Activated CD4-positive, alpha-beta T cell treated with anti-CD3 and anti-CD28 coated beads, Interleukin-2, amount 50 U/mL, for 48 hours (primary cell): ENCODE measurements at regions not wholly inside any gene's neighbourhood (a gene's known extent, or its start where the extent isn't known, plus 50 kb on each side); places are given as distances from the start of the nearest gene placed in this dataset.
A peak's percentile ranks its signal among the peaks of the same experiment; 100 is the strongest.
"Not testable (repeated sequence)": the region's sequence is repeated elsewhere in the genome, so short reads cannot be mapped to it uniquely, and the experiment has no call there.

ENCODE experiments used
- DNase-seq, 2 experiments: peaks; one replicate each; pipeline ENCODE4 v3.0.0-alpha.2; 2020

GRCh38 chr1:112818990-112819689 is 104.0 kb upstream of the PPM1J start:
- DNase-seq, result no peak

DNA sequence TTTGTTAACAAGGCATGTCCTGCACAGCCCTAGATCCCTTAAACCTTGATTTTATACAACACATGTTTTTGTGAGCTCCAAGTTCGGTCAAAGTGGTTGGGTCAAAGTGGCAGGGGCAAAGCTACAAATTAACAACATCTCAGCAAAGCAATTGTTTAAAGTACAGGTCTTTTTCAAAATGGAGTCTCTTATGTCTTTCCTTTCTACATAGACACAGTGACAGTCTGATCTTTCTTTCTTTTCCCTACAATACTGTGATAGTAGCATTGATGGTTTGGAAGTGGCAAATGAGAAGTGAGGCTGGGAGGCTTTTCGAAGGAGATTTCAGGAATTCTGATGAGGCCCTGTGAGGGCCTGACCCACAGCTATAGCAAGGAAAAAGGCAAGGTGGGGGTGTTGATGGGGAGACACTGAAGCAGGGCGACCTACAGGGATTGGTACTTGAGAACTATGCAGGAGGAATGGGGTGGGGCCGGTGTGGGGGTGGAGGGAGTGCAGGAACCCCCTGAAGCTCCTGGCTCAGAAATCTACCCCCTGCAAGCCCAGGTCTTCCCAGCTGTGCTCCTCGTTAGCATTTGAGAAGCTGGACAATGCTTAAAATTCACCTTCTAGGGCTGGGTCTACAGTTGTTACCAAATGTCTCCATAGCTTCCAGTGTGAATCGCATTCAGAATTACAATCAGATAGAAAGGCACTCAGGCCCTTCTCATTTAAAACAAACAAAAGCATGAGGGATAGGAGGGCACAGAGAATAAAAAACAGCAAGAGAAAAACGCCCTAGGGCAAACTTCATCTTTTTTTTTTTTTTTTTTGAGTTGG is 102.6 kb upstream of the PPM1J start:
- no peak for DNase-seq

GRCh38 chr1:112815376-112815775 is 100.2 kb upstream of the PPM1J start:
- DNase-seq, result no peak

DNA sequence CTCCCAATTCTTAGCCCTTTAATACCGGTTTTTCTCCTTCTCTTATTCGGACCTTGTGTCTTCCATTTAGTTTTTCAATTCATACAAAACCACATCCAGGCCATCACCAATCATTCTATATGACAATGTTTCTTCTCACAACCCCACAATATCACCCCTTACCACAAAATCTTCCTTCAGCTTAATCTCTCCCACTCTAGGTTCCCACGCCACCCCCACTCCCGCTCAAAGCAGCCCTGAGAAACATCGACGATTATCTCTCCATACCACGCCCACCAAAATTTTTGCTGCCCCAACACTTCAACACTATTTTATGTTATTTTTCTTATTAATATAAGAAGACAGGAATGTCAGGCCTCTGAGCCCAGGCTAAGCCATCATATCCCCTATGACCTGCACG is 99.5 kb upstream of the PPM1J start:
- DNase-seq, result not testable (repeated sequence)

- peak; percentile 75 to 81 for DNase-seq
These were observed 93.9 kb upstream of the PPM1J start for GRCh38 chr1:112808861-112809684.

- no peak for DNase-seq
These were observed 92.9 kb upstream of the PPM1J start for GRCh38 chr1:112807999-112808398.

GRCh38 chr1:112807117-112807516 is 92.0 kb upstream of the PPM1J start:
- no peak for DNase-seq

DNA sequence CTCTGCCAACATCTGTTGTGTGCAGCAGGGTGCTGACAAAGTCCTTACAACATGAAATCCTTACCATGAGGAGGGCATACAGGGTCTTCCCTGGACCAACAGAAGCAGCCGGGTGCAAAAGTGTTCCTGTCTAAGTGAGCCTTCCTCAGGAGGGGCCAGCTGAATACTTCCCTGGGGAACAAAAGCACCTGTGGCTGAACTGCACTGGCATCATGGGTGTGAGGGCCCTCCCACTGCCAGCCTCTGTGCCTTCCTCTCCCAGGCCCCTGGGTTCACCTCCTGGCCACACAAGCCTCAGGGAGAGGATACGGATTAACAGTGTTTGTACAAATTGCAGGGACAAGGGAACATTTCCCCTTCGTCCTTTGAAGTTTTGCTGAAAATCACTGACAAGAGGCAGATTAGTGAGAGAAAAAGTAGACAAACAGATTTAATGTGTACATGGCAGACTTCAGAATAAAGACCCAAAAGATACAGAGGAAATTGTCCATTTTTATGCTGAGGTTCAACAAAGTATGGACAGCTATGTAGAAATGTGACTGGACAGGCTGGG is 91.0 kb upstream of the PPM1J start:
- DNase-seq, result no peak

DNA sequence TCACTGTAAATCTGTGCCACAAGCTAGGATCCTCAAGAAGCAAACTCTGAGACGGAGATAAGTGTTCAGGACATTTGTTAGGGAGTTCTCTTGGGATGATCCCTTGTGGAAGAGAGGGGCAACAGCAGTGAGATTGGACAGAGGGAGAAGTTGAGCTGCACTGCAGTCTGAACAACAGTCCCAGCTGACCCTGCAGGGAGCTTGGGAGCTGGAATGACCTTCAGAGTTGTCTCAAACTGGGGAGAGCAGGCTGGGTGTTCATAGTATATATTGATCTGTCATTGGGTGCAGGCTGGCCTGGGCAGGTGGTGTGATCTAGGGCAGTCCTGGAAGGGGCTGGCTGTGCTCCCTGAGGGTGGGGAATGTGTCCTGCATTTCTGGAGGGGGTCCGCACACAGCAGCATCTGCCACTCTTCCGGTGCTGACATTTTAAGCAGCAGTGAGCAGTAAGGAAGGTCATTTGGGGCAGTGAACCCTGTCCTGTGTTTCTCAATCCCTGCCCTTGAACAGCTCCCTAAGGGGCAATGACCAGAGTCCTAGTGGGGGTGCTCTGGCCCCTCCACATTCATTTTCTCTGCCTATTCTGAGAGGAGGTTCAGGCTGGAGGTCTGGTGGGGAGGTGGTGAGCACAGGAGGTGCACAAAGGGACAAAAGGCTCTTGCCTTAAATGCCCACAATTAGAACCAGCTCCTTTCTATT is 90.2 kb upstream of the PPM1J start:
- DNase-seq, result no peak

- peak; percentile 68 to 71 for DNase-seq
These were observed 89.0 kb upstream of the PPM1J start for GRCh38 chr1:112803906-112804762.

DNA sequence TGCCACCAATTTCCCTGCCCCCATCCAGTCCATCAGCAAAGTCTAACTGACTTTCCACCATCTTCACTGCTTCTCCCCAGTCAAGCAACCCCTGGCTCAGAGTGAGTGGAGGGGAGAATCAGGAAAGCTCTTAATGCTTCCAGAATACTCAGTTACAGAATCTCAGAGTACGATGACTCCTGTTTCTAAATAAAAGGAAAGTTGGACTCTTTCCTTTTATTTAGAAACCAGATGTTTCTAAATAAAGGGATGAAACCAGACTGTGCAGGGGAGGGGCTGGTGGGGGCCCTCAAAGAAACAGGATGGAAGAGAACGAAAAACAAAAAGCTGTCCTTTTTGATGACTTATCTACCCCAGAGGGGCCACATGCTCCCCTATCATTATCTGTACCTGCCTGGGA is 85.2 kb upstream of the PPM1J start:
- DNase-seq, result no peak

- DNase-seq, result no peak
These were observed 83.2 kb upstream of the PPM1J start for GRCh38 chr1:112798292-112798691.

DNA sequence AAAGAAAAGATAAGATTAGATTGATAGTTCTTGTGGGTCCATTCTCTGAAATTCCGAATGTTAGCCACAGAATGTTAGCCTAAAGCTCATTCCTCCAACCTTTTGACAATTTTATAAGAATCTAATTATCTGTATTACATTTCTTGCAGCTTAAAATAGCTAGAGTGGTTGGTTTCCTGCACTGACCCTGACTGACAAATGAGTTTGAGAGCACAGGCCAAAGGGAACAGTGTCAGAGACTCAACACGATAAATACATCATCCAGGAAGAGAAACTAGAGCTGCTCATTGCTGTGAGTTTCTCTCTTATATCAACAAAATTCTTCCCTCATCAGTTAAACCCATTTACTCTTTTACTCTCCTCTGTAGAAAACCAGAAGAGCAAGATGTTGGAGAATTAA is 82.1 kb upstream of the PPM1J start:
- DNase-seq, result no peak

DNA sequence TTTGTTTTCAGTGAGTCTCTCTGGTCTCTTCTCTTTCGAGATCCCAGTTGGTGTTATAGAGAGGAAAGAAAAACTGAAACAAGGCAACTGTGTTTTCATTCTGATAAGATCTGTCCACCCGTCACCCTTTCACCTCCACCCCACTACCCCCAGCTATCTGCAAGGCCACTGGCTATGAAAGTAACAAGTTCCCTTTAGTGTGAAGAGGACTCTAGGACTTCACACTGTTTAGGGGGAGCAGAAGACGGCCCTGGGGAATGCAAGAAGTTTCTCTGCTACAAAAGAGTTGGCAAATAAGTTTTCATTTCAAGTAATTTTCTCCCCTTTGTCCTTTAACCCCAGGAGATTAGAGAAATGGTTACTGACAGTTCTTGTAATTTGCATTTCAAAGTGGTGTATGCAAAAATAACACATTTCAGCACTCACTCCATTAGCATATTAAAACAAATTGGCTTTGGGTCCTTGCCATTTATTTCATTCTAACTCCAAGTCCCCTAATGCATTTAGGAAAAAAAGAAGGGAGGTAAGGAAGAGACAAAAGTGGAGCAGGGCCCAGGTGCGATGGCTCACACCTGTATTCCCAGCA is 79.6 kb upstream of the PPM1J start:
- DNase-seq, result no peak

GRCh38 chr1:112793631-112794565 is 78.8 kb upstream of the PPM1J start:
- DNase-seq, result no peak

GRCh38 chr1:112791723-112792104 is 76.6 kb upstream of the PPM1J start:
- no peak for DNase-seq

DNA sequence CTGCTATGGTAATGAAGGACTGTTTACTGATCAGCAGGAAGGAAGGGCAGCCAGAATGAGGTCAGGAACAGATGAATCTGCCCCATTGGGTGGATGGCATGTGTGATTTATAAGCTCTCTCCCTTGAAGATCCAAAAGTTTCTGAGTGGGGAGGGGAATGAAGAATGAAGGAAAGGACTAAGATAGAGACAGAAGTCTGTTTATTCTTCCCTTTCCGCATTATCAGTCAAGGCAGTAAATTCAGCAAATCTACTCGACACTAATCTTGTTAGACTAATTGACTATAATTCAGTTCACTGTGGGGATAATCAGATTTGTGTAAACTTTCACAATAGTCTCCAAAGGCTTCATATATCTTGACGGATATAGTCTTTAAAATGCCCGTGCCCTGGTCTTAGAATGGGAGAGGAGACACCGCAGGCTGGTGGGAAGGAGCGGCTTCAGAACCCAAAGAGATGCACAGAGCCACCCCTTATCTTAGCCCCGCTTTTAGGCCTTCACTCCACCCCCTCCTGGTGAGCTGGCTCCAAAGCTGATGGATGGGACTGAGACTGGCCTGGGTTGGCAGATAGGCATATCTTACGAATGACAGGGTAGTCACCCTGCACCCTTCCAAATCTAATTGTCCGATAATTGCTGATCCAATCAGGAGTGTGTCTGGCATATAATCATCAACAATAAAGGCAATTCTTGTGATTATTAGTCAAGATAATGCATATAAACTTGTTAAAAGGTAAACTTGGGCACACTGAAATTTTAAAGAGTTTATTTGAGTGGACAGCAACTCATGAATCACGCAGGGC is 76.0 kb upstream of the PPM1J start:
- DNase-seq, result no peak

GRCh38 chr1:112788561-112788960 is 73.4 kb upstream of the PPM1J start:
- DNase-seq, result no peak

DNA sequence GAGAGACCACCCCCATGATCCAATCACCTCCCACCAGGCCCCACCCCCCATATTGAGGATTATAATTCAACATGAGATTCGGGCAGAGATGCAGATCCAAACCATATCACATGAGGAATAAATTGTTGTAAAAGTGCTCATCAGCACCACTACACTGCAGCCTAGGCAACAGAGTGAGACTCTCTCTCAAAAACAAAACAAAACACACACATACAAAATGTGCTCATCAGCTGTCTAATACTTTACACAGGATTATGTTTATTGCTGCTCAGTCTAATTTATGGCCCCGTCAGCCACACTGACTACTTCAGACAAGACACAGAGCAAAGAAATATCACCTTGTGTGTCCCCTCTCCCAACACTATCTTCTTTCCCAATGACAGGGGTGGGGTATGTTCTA is 72.9 kb upstream of the PPM1J start:
- DNase-seq, result no peak
